IPS-11a (cell line): ENCODE measurements at regions not wholly inside any gene's neighbourhood (a gene's known extent, or its start where the extent isn't known, plus 50 kb on each side); places are given as distances from the start of the nearest gene placed in this dataset.
"Not testable (repeated sequence)": the region's sequence is repeated elsewhere in the genome, so short reads cannot be mapped to it uniquely, and the experiment has no call there.

Source experiments
- H3K4me3 ChIP-seq: one replicate; pipeline ENCODE4 v1.5.1; 2013; ENCODE audit warnings: low read depth, low read length, control low read depth

GRCh38 chr11:121873766-121874165 is 242.2 kb downstream of the BLID start:
- H3K4me3 ChIP-seq: no peak overlapping the region

- no peak overlapping the region for H3K4me3 ChIP-seq
These were observed 243.7 kb downstream of the BLID start for GRCh38 chr11:121872356-121872755.

DNA sequence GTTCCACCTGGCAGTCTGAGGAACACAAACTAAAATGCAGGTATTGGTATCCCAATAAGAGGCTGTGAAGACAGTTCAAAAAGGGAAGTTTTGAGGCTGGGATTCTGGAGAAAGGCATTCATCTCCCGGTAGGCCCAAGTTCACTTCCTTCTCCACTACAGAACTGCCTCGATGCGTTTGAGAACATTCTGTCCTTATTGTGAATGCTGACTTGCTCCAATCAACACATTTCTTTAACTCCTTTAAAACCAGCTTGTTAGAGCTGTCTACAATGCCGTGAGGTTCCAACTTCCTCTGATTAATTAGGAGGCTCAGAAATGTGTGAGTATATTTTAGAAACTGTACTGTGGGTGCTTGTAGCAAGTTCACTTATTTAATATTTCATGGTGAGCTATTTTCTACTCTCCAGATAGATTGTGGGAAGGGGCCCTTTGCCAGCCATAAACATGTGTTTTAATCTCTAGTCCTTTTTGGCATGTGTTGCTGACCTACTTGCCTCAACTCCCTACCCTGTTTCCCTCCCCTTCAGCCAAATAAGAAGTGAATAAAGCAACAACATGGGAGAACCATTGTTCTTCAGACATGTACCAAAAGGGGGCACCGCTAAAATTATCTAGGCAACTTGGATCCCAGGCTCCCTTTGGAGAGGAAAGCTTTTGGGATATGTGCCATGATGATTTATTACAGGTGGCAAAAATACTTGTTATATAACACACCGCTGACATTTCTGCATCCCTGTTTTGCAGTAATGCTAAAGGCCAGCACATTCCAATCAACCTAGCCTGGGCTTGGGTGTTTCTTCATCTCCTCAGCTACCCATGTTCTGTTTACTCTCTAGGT is 245.6 kb downstream of the BLID start:
- H3K4me3 ChIP-seq: no peak overlapping the region

DNA sequence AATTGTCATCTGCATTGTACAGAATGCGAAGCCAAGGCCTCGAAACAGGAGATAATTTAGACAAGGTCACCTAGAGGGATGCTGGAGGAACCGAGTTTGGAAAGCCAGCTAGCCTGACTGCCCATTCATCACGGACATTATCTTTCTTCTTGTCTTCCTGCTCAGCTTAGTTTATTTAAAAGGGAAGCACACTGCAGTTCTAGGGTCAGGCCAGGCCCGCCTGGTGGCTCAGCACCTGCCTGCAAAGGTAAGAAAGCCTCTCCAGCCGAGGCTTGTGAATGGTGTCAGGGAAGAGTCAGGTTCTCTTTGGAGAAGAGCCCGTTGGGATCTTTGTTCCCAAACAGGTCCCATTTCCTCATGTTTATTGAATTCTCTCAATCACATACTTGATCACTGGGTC is 246.5 kb downstream of the BLID start:
- no peak overlapping the region for H3K4me3 ChIP-seq

GRCh38 chr11:121866754-121867153 is 249.3 kb downstream of the BLID start:
- no peak overlapping the region for H3K4me3 ChIP-seq

DNA sequence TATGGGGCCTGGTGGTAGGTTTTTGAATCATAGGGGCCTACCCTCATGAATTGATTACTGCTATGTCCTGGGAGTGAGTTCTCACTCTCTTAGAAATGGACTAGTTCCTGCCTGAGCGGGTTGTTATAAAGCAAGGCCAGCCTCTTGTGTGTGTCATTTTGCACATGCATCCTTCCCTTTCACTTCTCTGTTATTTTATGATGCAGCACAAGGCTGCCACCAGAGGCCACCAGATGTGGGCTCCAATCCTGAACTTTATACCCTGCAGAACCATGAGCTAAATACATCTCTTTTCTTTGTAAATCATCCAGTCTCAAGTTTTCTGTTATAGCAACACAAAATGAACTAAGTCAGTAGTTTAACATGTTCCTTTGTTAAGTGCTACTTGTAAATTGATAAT is 251.4 kb downstream of the BLID start:
- H3K4me3 ChIP-seq: no peak overlapping the region

DNA sequence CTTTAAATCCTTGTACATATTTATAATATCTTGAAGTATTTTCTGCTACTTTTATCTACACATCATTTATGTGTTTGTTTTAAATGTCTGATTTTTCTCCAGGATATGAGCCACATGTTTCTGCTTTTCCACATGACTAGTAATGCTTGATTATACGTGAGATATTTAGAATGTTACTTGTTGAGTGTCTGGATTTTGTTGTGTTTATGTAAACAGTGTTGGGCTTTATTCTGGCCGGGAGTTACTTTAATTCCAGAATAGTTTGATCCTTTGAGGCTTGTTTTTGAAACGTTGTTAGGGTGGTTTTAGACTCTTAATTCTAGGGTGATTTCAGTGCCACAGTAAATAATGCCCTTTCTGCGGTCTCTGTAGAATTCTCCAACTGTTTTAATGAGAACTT is 252.9 kb downstream of the BLID start:
- no peak overlapping the region for H3K4me3 ChIP-seq

GRCh38 chr11:121855138-121855537 is 260.9 kb downstream of the BLID start:
- not testable (repeated sequence) for H3K4me3 ChIP-seq

DNA sequence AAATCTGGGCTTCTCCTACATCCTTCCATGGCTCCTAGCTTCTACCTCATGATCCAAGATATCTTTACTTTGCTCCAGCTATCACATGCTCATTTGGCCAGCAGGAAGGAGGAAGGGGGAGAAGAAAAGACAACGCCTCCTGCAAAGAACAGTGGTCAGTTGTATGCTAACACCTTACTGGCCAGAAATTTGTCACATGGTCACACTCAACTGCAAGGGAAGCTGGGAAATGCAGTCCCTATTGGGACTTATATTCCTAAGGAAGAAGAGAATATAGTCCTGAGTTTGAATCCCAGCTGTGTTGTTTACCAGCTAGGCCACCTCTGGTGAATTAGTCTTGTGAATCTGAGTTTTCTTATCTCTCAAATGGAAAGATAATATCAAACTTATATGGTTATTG is 272.0 kb downstream of the BLID start:
- H3K4me3 ChIP-seq: no peak overlapping the region

DNA sequence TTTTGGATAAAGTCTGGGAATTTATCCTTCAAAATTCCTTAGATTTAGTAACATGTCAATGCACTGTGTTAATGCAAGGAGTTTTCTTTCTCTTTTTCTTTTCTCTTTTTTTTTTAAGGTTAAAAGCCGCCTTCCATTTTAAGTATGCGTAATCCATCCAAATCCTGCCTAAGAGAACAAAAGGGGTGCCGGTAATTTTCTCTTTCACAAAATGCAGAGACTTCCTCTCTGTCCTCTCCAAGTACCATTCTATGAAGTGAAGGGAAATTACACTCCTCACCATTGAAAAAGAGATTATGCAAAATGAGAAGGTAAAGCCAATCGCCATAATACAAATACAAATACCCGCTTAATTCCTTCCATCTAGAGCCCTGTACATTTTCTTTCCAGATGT is 273.8 kb downstream of the BLID start:
- H3K4me3 ChIP-seq: no peak overlapping the region

DNA sequence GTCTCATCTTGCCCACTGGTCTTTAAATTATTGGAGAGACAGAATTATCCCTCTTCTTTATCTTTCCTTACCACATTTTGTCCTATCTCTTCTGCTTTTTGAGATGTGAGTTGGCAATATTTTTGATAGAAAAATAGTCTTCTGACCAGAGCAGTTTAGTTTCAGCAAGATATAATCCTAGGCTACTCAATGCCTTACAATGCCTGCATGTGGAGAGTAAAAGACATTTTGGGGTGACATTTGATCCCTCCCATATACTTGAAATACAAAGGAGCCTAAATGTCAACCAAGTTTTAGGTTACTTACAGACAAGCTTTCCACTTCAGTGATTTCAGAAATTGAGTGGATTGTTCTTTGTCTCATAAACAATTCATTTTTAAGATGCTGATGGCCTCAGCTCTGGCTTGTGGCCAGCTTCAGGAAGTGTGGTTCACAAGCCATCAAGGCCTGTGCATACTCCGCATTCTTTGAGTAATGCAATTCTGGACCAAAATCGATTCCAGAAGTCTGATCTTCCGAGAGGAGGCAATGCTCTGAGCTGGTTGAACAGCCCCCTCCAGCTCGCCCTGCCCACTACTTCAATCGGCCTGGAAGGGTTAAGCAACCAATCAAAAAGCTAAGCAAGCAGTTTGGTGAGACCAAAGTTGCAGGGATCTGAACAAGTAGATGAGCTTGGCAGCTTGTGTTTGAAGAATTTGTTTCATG is 274.4 kb downstream of the BLID start:
- no peak overlapping the region for H3K4me3 ChIP-seq

- no peak overlapping the region for H3K4me3 ChIP-seq
These were observed 276.2 kb downstream of the BLID start for GRCh38 chr11:121839781-121840180.

- no peak overlapping the region for H3K4me3 ChIP-seq
These were observed 277.4 kb downstream of the BLID start for GRCh38 chr11:121838571-121838970.

DNA sequence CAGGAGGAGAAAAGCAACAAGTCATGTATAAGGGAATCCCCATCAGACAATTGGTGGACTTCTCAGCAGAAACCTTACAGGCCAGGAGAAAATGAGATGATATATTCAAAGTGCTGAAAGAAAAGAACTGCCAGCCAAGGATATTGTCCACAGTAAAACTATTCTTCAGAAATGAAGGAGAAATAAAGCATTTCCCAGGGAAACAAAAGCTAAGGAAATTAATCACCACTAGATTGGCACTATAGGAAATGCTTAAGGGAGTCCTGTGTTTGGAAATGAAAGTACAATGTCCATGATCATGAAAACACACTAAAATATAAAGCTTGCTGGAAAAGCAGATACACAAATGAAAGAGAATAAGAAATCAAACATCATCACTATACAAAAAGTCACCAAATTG is 282.0 kb downstream of the BLID start:
- H3K4me3 ChIP-seq: no peak overlapping the region

DNA sequence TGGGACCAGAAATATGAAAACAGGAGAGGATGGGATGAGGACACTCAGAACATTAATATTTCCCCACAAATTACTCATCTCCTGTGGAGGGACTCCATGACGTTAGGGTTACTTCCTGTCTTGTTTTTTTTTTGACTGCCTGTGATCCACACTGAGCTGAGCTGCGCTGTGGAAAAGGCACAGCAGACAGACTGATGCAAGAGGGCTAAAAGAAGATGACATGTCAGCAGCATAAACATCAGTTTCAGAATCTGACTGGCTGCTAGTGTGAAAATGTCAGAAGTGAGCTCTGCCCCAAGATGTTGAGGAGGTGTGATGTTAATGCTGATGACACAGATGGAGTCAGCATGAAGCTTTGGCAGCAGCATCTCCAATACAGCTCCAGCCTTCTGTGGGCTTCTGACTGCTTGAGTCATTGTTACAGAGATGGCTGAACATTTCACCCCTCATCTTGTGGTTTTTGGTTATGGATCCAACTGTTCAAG is 286.8 kb downstream of the BLID start:
- no peak overlapping the region for H3K4me3 ChIP-seq

GRCh38 chr11:121814962-121815361 is 301.1 kb downstream of the BLID start:
- no peak overlapping the region for H3K4me3 ChIP-seq

GRCh38 chr11:121814296-121814695 is 301.7 kb downstream of the BLID start:
- no peak overlapping the region for H3K4me3 ChIP-seq

- H3K4me3 ChIP-seq: no peak overlapping the region
These were observed 305.7 kb downstream of the BLID start for GRCh38 chr11:121810291-121810690.

GRCh38 chr11:121808096-121808495 is 307.9 kb downstream of the BLID start:
- no peak overlapping the region for H3K4me3 ChIP-seq

GRCh38 chr11:121807051-121807450 is 309.0 kb downstream of the BLID start:
- no peak overlapping the region for H3K4me3 ChIP-seq

GRCh38 chr11:121802542-121802941 is 313.5 kb downstream of the BLID start:
- no peak overlapping the region for H3K4me3 ChIP-seq

DNA sequence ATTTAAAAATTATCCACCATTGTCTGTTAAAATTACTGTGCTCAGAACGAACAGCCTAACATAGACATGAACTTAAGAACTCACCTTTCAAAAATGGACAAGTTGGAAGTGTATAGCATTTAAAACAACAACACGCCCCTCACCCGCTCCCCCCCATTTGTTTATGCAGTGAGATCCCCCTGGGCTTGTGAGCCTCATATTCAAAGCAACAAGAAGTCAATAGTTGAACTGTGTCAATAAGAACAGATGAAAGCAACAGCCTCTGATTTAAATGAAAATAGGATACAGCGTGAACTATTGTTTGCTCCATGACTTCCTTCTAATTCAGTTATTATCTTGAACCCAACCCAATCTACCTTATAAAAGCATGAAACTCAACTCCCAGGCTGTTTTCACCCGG is 314.2 kb downstream of the BLID start:
- H3K4me3 ChIP-seq: no peak overlapping the region
